Loucy (cell line): ENCODE measurements at regions not wholly inside any gene's neighbourhood (a gene's known extent, or its start where the extent isn't known, plus 50 kb on each side); places are given as distances from the start of the nearest gene placed in this dataset.

Source experiments
- H2AFZ ChIP-seq: fragments of 200-600 bp; sonication (generic); 2 replicates; pipeline ENCODE4 v1.6.0; 2016; ENCODE audit warnings: antibody characterized with exemption, mild to moderate bottlenecking, low read length, moderate library complexity
- H3F3A ChIP-seq: fragments of 200-600 bp; 2 replicates; pipeline ENCODE4 v1.6.0; 2016; ENCODE audit warnings: antibody characterized with exemption, low read depth, mild to moderate bottlenecking
- H3K27me3 ChIP-seq: fragments of 200-600 bp; sonication (generic); 2 replicates; pipeline ENCODE4 v1.6.1; 2014; ENCODE audit warnings: low read length, mild to moderate bottlenecking; ENCODE audit not compliant: insufficient read depth, poor library complexity, severe bottlenecking
- H3K36me3 ChIP-seq: fragments of 200-600 bp; sonication (generic); 2 replicates; pipeline ENCODE4 v1.6.1; 2016; ENCODE audit warnings: low read length; ENCODE audit not compliant: insufficient read depth
- H3K4me1 ChIP-seq: fragments of 200-600 bp; sonication (generic); 2 replicates; pipeline ENCODE4 v1.5.1; 2014; ENCODE audit warnings: low read length, mild to moderate bottlenecking; ENCODE audit not compliant: insufficient read depth, poor library complexity, severe bottlenecking
- H3K4me2 ChIP-seq: fragments of 200-600 bp; sonication (generic); 2 replicates; pipeline ENCODE4 v1.6.0; 2014; ENCODE audit warnings: antibody characterized with exemption, low read length, low read depth, mild to moderate bottlenecking; ENCODE audit not compliant: poor library complexity, severe bottlenecking
- H3K4me3 ChIP-seq: fragments of 200-600 bp; sonication (generic); 2 replicates; pipeline ENCODE4 v1.5.1; 2014; ENCODE audit warnings: low read length, mild to moderate bottlenecking, mixed read lengths; ENCODE audit not compliant: poor library complexity, severe bottlenecking
- H3K79me2 ChIP-seq: fragments of 200-600 bp; sonication (generic); 2 replicates; pipeline ENCODE4 v1.6.1; 2014; ENCODE audit warnings: low read length; ENCODE audit not compliant: insufficient read depth
- H3K9ac ChIP-seq: fragments of 200-600 bp; sonication (generic); 2 replicates; pipeline ENCODE4 v1.6.0; 2014; ENCODE audit warnings: mild to moderate bottlenecking, low read depth, low read length, moderate library complexity; ENCODE audit not compliant: poor library complexity, severe bottlenecking
- H3K9me2 ChIP-seq: fragments of 200-600 bp; sonication (generic); replicated peaks from 2 replicates; pipeline ENCODE4 v1.6.1; 2016; ENCODE audit warnings: low read depth, low read length, mixed read lengths
- H3K9me3 ChIP-seq: fragments of 200-600 bp; sonication (generic); 2 replicates; pipeline ENCODE4 v1.6.1; 2014; ENCODE audit warnings: mild to moderate bottlenecking, antibody characterized with exemption, low read length, low read depth; ENCODE audit not compliant: insufficient read depth
- H4K20me1 ChIP-seq: fragments of 200-600 bp; sonication (generic); 2 replicates; pipeline ENCODE4 v1.6.0; 2014; ENCODE audit warnings: antibody characterized with exemption, low read length, mild to moderate bottlenecking; ENCODE audit not compliant: insufficient read depth, poor library complexity, severe bottlenecking
- CTCF ChIP-seq: fragments of 200-600 bp; sonication (generic); conservative IDR thresholded peaks from 2 replicates; pipeline ENCODE4 v1.5.1; 2014; ENCODE audit warnings: mild to moderate bottlenecking, antibody characterized with exemption, low read length
- EZH2phosphoT487 ChIP-seq: fragments of 200-600 bp; IDR thresholded peaks from 2 replicates; pipeline ENCODE4 v1.6.1; 2018; ENCODE audit warnings: antibody characterized with exemption, mild to moderate bottlenecking, moderate library complexity, borderline replicate concordance

GRCh38 chr10:8637640-8638039 is 583.2 kb downstream of the GATA3 start:
- no peaks in the 10 kb centered on the region for H3K79me2 ChIP-seq
- no peaks in the 10 kb centered on the region for H3K9me2 ChIP-seq
- no peaks in the 10 kb centered on the region for H3F3A ChIP-seq
- H3K4me1 ChIP-seq, result no peaks in the 10 kb centered on the region
- H3K4me2 ChIP-seq, result no peak overlapping the region
- no peak overlapping the region for H2AFZ ChIP-seq
- H3K4me3 ChIP-seq, result no peak overlapping the region
- no peak overlapping the region for H3K9ac ChIP-seq
- no peaks in the 10 kb centered on the region for H3K36me3 ChIP-seq
- H4K20me1 ChIP-seq, result no peaks in the 10 kb centered on the region
- no peak for TF ChIP-seq EZH2phosphoT487
- no peaks in the 10 kb centered on the region for H3K27me3 ChIP-seq
- no peaks in the 10 kb centered on the region for H3K9me3 ChIP-seq

- H3K36me3 ChIP-seq, result no peaks in the 10 kb centered on the region
- no peaks in the 10 kb centered on the region for H3K27me3 ChIP-seq
- no peak overlapping the region for H3K9ac ChIP-seq
- H3K4me1 ChIP-seq, result no peaks in the 10 kb centered on the region
- no peak overlapping the region for H3K4me3 ChIP-seq
- no peaks in the 10 kb centered on the region for H3K9me3 ChIP-seq
- no peaks in the 10 kb centered on the region for H4K20me1 ChIP-seq
- H3K79me2 ChIP-seq, result no peaks in the 10 kb centered on the region
- no peak overlapping the region for H3K4me2 ChIP-seq
- H2AFZ ChIP-seq, result no peak overlapping the region
- no peaks in the 10 kb centered on the region for H3K9me2 ChIP-seq
- H3F3A ChIP-seq, result no peaks in the 10 kb centered on the region
- TF ChIP-seq EZH2phosphoT487 (no peak), CTCF (no peak)
These were observed 583.7 kb downstream of the GATA3 start for GRCh38 chr10:8638088-8638672.

GRCh38 chr10:8639486-8640185 is 585.1 kb downstream of the GATA3 start:
- Histone ChIP-seq H3K36me3 (no peaks in the 10 kb centered on the region), H2AFZ (no peak overlapping the region), H3K4me1 (no peaks in the 10 kb centered on the region), H3K4me2 (no peak overlapping the region), H3K9me3 (no peaks in the 10 kb centered on the region), H4K20me1 (no peaks in the 10 kb centered on the region), H3K4me3 (no peak overlapping the region), H3F3A (no peaks in the 10 kb centered on the region), H3K9me2 (no peaks in the 10 kb centered on the region), H3K79me2 (no peaks in the 10 kb centered on the region), H3K27me3 (no peaks in the 10 kb centered on the region), H3K9ac (no peak overlapping the region)
- TF ChIP-seq EZH2phosphoT487 (no peak), CTCF (no peak)

GRCh38 chr10:8640301-8640700 is 585.8 kb downstream of the GATA3 start:
- H4K20me1 ChIP-seq, result no peaks in the 10 kb centered on the region
- no peak overlapping the region for H2AFZ ChIP-seq
- no peaks in the 10 kb centered on the region for H3K36me3 ChIP-seq
- H3K4me1 ChIP-seq, result no peaks in the 10 kb centered on the region
- H3K9me2 ChIP-seq, result no peaks in the 10 kb centered on the region
- H3F3A ChIP-seq, result no peaks in the 10 kb centered on the region
- no peak overlapping the region for H3K4me2 ChIP-seq
- no peak overlapping the region for H3K9ac ChIP-seq
- TF ChIP-seq CTCF (no peak), EZH2phosphoT487 (no peak)
- no peaks in the 10 kb centered on the region for H3K27me3 ChIP-seq
- H3K4me3 ChIP-seq, result no peak overlapping the region
- no peaks in the 10 kb centered on the region for H3K9me3 ChIP-seq
- no peaks in the 10 kb centered on the region for H3K79me2 ChIP-seq
